ENCODE measurements at regions not wholly inside any gene's neighbourhood (a gene's known extent, or its start where the extent isn't known, plus 50 kb on each side); places are given as distances from the start of the nearest gene placed in this dataset.

- in situ Hi-C loops (cut with MboI; ENCODE audit: low pct_unique_long_range_greater_than_20kb, low sequenced_read_pairs), result no loop called here
- no peak for DNase-seq
Measured at GRCh38 chr14:95466506-95466905, 49.9 kb downstream of the SYNE3 start.

DNA sequence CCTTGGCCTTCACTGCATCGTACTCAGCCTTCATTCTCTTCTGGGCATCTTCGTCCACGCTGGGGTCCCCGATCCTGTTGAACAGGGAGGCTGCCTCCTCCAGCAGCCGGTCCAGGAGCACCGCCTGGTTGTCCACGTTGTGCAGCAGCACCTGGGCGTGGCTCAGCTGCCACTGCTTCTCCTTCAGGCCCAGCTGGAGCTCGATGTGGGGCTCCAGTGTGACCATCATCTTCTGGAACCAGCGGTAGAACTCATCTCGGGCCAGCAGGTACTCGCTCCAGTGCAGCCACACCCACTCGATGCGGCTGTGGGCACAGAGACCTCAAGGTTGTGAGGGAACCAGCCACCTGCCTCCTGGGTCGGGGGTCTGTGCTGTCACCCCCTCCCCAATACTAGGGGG is 50.5 kb downstream of the SYNE3 start:
- DNase-seq, result no peak
- in situ Hi-C loops (cut with MboI; ENCODE audit: low pct_unique_long_range_greater_than_20kb, low sequenced_read_pairs), result no loop called here

GRCh38 chr14:95465358-95465757 is 51.1 kb downstream of the SYNE3 start:
- no peak for DNase-seq
- in situ Hi-C loops (cut with MboI; ENCODE audit: low pct_unique_long_range_greater_than_20kb, low sequenced_read_pairs), result no loop called here

GRCh38 chr14:95464514-95464913 is 51.9 kb downstream of the SYNE3 start:
- in situ Hi-C loops (cut with MboI; ENCODE audit: low pct_unique_long_range_greater_than_20kb, low sequenced_read_pairs), result no loop called here
- no peak for DNase-seq

GRCh38 chr14:95464103-95464502 is 52.3 kb downstream of the SYNE3 start:
- in situ Hi-C loops (cut with MboI; ENCODE audit: low pct_unique_long_range_greater_than_20kb, low sequenced_read_pairs), result no loop called here

GRCh38 chr14:95463171-95463901 is 53.1 kb downstream of the SYNE3 start:
- peak; percentile 25 for DNase-seq
- in situ Hi-C loops (cut with MboI; ENCODE audit: low pct_unique_long_range_greater_than_20kb, low sequenced_read_pairs), result no loop called here

More at GRCh38 chr14:95464103-95464502, 52.3 kb downstream of the SYNE3 start:
- no peak for DNase-seq

DNA sequence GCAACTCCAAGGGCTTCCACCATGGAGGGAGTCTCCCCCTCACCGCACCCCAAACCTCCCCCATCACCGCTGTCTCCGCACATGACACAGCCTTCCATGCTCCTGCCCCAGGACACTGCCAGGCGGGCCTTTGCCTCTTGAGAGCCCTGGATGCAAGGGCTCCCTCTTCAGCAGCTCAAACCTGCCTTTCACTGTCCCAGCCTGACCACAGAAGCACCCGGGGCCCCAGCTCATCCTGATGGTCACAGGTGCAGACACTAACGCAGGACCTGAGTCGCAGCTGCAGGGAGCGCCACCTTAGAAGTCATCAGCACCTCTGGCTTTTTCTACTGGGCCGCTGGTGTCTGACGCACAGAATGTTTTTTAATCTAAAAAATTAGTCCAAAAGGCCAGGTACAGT is 54.0 kb downstream of the SYNE3 start:
- in situ Hi-C loops (cut with MboI; ENCODE audit: low pct_unique_long_range_greater_than_20kb, low sequenced_read_pairs), result no loop called here
- no peak for DNase-seq

- in situ Hi-C loops (cut with MboI; ENCODE audit: low pct_unique_long_range_greater_than_20kb, low sequenced_read_pairs), result no loop called here
- no peak for DNase-seq
Measured at GRCh38 chr14:95460647-95461478, 55.6 kb downstream of the SYNE3 start.

GRCh38 chr14:95458906-95459305 is 57.5 kb downstream of the SYNE3 start:
- no peak for DNase-seq
- in situ Hi-C loops (cut with MboI; ENCODE audit: low pct_unique_long_range_greater_than_20kb, low sequenced_read_pairs), result no loop called here

GRCh38 chr14:95458459-95458858 is 58.0 kb downstream of the SYNE3 start:
- no peak for DNase-seq
- in situ Hi-C loops (cut with MboI; ENCODE audit: low pct_unique_long_range_greater_than_20kb, low sequenced_read_pairs), result no loop called here

- no peak for DNase-seq
Measured at GRCh38 chr14:95456281-95456680, 60.2 kb downstream of the SYNE3 start.

GRCh38 chr14:95455246-95455645 is 61.2 kb downstream of the SYNE3 start:
- no peak for DNase-seq
- in situ Hi-C loops (cut with MboI; ENCODE audit: low pct_unique_long_range_greater_than_20kb, low sequenced_read_pairs), result no loop called here

More at GRCh38 chr14:95456281-95456680, 60.2 kb downstream of the SYNE3 start:
- in situ Hi-C loops (cut with MboI; ENCODE audit: low pct_unique_long_range_greater_than_20kb, low sequenced_read_pairs), result no loop called here

- no peak for DNase-seq
- in situ Hi-C loops (cut with MboI; ENCODE audit: low pct_unique_long_range_greater_than_20kb, low sequenced_read_pairs), result no loop called here
Measured at GRCh38 chr14:95453713-95453980, 62.8 kb downstream of the SYNE3 start.

DNA sequence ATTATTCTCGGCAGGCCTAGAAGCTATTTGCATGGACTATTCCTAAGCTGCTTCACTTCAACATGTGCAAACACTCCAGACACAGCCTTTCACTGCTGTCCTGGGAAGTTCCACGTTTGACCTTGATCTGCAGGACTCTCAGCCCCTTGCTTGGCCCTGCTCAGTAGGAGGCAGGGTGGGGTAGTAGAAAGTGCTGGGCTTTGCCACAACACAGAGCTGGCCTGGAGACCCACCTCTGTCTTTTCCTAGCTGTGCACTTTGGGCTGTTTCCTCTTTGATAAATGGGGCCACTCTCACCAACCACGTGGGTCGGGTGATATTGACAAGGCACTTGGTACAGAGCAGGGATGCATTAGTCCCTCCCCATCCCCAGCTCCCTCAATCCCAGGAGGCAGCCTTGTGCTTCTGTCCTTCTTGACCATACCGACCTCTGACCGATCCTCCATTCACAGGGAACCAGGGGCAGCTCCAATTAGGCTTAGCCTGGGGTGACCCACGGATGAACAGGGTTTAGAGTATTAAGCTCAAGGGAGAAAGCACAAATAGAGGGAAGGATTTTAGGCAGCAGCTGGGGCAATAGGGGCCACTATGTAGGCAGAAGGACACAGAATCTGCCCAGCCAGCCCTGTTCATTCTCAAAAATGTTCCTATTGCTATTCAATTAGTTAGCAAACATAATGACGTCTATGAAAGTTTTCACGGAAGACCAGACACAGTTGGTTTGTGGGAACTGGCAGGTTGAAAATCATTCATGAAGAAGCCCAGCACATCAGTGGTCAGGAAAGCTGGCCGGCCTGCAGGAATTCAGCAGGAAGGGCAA is 63.3 kb downstream of the SYNE3 start:
- in situ Hi-C loops (cut with MboI; ENCODE audit: low pct_unique_long_range_greater_than_20kb, low sequenced_read_pairs), result no loop called here
- no peak for DNase-seq

DNA sequence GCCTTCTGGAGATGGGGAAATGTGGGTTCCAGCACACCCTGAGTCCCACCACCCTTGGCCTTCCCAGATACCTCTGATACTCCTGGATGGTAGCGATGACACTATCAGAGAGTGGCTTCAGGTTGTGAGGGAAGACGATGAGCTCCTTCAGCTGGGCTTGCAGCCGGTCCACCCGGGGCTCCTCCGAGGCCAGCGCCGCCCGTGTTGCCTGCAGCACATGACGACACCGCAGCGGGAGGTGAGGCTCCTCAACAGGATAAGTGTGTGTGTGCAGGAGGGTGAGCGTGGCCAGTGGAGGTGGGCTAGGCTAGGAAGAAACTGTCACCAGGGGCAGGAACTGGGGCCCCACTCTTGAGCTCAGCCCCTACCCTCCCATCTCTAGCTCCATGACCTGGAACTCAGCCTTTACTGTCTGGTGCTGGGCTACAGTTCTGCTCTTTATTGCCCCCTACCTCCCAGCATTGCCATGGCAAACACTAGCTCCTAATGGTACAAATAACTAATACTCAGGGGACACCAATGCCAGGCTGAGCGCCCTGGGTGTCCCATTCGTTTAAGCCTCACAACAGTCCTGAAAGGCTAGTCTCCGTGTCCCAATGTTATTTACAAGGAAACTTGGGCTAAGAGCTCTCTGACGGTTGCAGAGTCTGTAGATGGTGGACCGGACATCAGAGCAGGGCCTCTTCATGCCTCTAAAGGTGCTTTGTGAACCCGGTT is 64.1 kb downstream of the SYNE3 start:
- in situ Hi-C loops (cut with MboI; ENCODE audit: low pct_unique_long_range_greater_than_20kb, low sequenced_read_pairs), result no loop called here
- DNase-seq, result peak; percentile 28

DNA sequence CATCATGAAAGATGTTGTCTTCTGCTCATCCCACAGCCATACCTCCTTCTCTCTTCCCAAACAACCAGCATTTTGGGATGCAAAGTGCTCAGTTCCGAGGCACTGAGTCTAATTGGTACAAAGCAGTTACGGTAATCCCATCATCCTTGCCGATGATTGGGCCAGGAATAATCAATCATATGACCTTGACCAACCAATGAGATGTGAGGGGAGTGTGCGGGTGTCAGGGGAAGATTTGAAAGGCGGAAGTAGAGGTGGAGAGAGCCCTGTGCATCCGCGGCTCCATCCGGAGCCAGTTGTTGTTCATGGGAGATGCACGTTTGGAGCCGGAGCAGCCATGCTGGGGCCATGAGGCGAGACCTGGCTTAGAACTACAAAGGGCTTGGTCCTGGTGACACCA is 67.3 kb downstream of the SYNE3 start:
- in situ Hi-C loops (cut with MboI; ENCODE audit: low pct_unique_long_range_greater_than_20kb, low sequenced_read_pairs), result no loop called here
- DNase-seq, result no peak

- in situ Hi-C loops (cut with MboI; ENCODE audit: low pct_unique_long_range_greater_than_20kb, low sequenced_read_pairs), result no loop called here
Measured at GRCh38 chr14:95446470-95446869, 70.0 kb downstream of the SYNE3 start.

GRCh38 chr14:95445676-95446075 is 70.8 kb downstream of the SYNE3 start:
- in situ Hi-C loops (cut with MboI; ENCODE audit: low pct_unique_long_range_greater_than_20kb, low sequenced_read_pairs), result no loop called here
- DNase-seq, result no peak

More at GRCh38 chr14:95446470-95446869, 70.0 kb downstream of the SYNE3 start:
- DNase-seq, result no peak

DNA sequence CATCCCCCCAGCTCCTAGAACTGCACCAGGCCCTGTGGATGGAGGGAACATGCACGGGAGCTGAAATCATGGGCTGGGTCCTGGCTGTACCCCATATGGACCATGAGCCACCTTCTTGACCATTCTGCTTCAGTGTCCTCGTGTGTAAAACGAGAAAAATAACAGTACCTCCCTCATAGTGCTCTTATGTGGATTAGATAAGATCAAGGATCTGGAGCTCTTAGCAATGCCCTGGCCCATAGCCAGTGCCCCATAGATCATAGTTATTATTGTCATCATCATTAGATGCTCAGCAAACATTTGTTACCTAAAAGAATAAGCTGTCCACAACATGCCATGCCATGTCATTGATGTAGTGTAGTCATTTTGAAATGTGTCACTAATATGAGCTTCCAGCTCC is 71.3 kb downstream of the SYNE3 start:
- no peak for DNase-seq
- in situ Hi-C loops (cut with MboI; ENCODE audit: low pct_unique_long_range_greater_than_20kb, low sequenced_read_pairs), result no loop called here
